Bronchial epithelial cell (primary cell): ENCODE measurements at regions not wholly inside any gene's neighbourhood (a gene's known extent, or its start where the extent isn't known, plus 50 kb on each side); places are given as distances from the start of the nearest gene placed in this dataset.

Source experiments
- DNase-seq: peaks from one replicate; pipeline ENCODE4 v3.0.0-alpha.2; 2010; ENCODE audit warnings: low read depth
- FAIRE-seq: peaks from 2 replicates; lab custom pipeline; 2011; peaks lifted over from hg19 to GRCh38; lab: Jason Lieb, UNC
- H3K27me3 ChIP-seq: 2 replicates; pipeline ENCODE4 v1.5.1; 2011; ENCODE audit warnings: low read length; ENCODE audit not compliant: control insufficient read depth, insufficient read depth
- H3K36me3 ChIP-seq: 2 replicates; pipeline ENCODE4 v1.5.1; 2011; ENCODE audit warnings: low read length; ENCODE audit not compliant: control insufficient read depth, insufficient read depth
- H3K4me3 ChIP-seq: 2 replicates; pipeline ENCODE4 v1.5.1; 2011; ENCODE audit warnings: mild to moderate bottlenecking, low read depth, low read length, control low read depth
- TF ChIP-seq, protein P1 (sequence below): IDR thresholded peaks from 2 replicates; pipeline ENCODE4 v1.5.1; 2011; ENCODE audit warnings: mild to moderate bottlenecking, moderate library complexity, low read length, control low read depth, inconsistent platforms; ENCODE audit not compliant: insufficient read depth, severe bottlenecking

DNA sequence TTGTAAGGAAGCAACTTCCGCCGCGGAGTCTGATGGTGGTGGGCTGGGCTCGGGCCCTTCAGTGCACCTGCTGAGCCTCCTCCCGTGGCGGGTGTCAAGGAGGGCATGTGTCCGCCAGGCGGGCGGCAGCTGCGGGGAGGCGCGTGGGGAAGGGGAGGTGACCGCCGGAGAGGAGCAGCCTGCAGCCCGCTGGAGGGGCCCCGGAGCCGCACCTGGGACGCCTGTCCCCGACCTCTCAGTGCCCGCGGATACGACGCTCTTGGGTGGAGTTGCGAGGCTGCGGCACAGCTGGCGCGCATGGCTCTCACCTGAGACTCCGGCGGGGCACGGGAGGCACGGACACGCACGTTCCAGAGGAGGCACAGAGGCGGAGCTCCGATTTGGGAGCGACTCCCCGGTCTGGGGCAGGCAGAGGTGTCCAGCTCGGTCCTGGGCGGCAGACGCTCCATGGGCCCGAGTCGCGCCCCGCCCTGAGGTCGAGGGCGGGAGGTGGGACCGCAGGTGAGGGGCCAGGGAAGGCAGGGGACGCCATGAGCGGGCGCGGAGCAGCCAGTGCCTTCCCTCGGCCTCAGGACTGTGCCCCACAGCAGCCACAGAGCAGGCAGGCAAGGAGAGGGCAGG is 50.2 kb upstream of the PRR20G start:
- no peak for FAIRE-seq
- Histone ChIP-seq H3K4me3 (no peak overlapping the region), H3K27me3 (peaks cover 3% of the 10 kb centered on the region), H3K36me3 (no peaks in the 10 kb centered on the region)
- no peak for DNase-seq
- TF ChIP-seq, protein P1, sequence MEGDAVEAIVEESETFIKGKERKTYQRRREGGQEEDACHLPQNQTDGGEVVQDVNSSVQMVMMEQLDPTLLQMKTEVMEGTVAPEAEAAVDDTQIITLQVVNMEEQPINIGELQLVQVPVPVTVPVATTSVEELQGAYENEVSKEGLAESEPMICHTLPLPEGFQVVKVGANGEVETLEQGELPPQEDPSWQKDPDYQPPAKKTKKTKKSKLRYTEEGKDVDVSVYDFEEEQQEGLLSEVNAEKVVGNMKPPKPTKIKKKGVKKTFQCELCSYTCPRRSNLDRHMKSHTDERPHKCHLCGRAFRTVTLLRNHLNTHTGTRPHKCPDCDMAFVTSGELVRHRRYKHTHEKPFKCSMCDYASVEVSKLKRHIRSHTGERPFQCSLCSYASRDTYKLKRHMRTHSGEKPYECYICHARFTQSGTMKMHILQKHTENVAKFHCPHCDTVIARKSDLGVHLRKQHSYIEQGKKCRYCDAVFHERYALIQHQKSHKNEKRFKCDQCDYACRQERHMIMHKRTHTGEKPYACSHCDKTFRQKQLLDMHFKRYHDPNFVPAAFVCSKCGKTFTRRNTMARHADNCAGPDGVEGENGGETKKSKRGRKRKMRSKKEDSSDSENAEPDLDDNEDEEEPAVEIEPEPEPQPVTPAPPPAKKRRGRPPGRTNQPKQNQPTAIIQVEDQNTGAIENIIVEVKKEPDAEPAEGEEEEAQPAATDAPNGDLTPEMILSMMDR: no peak
